GM21576 (cell line): ENCODE measurements at regions not wholly inside any gene's neighbourhood (a gene's known extent, or its start where the extent isn't known, plus 50 kb on each side); places are given as distances from the start of the nearest gene placed in this dataset.
"Not testable (repeated sequence)": the region's sequence is repeated elsewhere in the genome, so short reads cannot be mapped to it uniquely, and the experiment has no call there.

Experiments
- ATAC-seq: cut with Tn5 transposase; IDR thresholded peaks from one replicate; pipeline ENCODE4 v1.9.1; 2021; ENCODE audit warnings: mild to moderate bottlenecking, moderate library complexity; ENCODE audit not compliant: unreplicated experiment

DNA sequence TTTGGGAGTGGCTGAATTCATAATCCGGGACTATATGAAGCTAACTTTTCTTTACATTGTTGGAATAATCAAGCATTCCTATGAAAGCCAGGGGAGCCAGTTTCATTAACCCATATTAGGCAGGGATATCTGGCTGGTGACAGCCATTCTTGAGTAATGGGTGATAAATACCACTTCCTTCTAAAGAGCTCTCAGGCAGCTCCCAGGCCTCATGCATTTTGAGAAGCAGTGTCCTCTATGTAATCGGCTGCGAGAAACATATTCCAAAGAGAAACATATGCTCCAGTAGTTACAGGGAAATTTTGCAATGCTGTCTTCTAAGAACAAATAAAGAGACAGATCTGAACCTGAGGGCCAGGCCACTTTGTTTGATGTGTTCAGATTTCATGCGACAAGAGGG is 83.1 kb downstream of the MSX2 start:
- no peak for ATAC-seq

DNA sequence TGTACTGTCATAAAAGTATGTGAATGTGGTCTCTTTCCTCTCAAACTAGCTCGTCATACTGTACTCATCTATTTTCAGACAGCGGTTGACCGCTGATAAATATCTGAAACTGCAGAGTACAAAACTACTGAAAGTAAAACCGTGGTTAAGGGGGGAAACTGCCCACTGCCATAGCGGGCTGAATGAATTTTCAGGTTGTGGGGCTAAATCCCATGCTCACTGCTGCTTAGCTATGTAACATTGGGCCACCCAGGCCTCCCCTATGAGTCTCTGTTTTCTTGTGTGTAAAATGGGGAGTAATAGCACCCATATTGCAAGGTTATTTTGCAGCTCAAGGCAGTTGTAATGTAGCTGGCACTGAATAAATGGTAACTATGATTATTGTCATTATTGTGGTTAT is 82.3 kb downstream of the MSX2 start:
- no peak for ATAC-seq

- ATAC-seq = no peak
Measured at GRCh38 chr5:174801798-174802197, 77.4 kb downstream of the MSX2 start.

- no peak for ATAC-seq
Measured at GRCh38 chr5:174800435-174800834, 76.1 kb downstream of the MSX2 start.

- ATAC-seq = no peak
Measured at GRCh38 chr5:174799121-174799520, 74.7 kb downstream of the MSX2 start.

- ATAC-seq = no peak
Measured at GRCh38 chr5:174798551-174798951, 74.2 kb downstream of the MSX2 start.

DNA sequence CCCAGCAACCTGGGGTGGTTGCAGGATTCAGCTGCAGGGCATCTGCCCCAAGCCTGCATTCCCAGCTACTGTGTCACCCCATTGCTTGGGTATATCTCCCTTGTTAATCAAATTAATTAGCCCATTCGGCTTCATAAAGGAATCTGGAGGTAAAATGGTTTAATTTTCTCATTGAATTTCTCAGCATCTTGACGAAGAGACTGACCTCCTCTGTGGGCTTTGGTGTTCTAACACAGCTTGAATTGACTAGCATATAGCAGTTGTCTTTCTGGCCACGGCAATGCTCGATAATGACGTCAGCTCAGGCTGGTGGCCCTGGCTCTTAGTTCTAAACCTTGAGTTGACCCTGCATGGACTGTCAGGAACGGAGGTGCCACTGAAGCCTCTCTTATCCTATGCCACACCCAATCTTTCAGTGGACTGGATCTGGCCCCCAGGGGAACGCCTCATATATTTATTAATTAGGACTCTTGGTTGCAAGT is 72.4 kb downstream of the MSX2 start:
- ATAC-seq = no peak

- ATAC-seq = no peak
Measured at GRCh38 chr5:174794931-174795672, 70.7 kb downstream of the MSX2 start.

DNA sequence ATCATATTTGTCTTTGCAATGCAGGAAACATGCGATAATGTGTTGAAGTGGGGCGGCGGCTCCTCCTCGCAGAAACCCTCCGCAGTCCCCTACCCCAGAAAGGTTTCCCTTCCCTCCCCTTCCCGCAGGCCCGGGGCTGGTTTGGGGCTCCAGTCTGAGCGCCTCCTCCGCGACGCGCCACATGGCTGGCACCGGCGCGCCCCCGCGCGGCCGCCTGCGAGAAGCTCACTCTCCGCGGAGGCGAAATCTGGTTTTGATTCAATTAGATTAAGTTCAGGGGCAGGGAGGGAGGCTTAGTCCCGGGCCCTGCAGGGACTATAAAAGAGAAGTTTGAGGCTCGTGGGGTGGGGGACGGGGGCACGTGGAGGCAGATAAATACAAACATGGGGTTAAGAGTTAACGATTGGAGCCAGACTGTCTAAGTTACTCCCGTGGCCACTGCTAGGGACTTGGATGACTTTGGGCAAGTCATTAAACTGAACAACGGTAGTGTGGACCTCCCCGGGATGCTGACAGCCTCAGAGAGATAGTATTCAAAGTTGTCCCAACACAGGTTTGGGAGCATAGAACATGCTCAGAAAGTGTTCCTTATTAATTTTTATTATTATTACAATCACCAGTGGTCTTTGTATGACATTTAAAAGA is 69.4 kb downstream of the MSX2 start:
- peak; percentile 75 for ATAC-seq

DNA sequence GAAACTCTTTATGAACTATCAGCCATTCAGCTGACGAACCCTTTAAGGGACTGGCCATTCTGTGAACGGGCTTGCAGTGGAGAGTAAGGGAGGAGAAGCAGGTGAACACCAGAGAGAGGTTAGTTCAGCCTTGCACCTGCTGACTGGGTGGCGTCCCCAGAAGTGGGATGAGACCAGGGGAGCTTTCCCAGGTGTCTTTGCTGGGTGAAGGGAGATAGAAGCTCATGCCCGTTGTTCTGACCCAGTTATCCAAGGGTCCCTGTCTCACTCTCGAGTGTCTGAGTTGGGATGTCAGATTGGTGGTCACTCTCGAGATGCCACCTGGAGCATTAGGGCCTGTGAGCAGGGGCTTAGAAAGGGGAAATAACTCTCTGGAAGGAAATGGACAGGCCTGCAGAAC is 68.7 kb downstream of the MSX2 start:
- no peak for ATAC-seq

- not testable (repeated sequence) for ATAC-seq
Measured at GRCh38 chr5:174792265-174792664, 67.9 kb downstream of the MSX2 start.

- ATAC-seq = no peak
Measured at GRCh38 chr5:174790906-174791305, 66.5 kb downstream of the MSX2 start.

GRCh38 chr5:174789596-174789995 is 65.2 kb downstream of the MSX2 start:
- ATAC-seq = no peak

- no peak for ATAC-seq
Measured at GRCh38 chr5:174785120-174785680, 60.8 kb downstream of the MSX2 start.
